22Rv1 (cell line): ENCODE measurements at regions not wholly inside any gene's neighbourhood (a gene's known extent, or its start where the extent isn't known, plus 50 kb on each side); places are given as distances from the start of the nearest gene placed in this dataset.

Experiments used
- H3K27ac ChIP-seq: fragments of 450-650 bp; 2 replicates; pipeline ENCODE4 v1.5.1; 2017
- CTCF ChIP-seq: fragments of 450-650 bp; IDR thresholded peaks from 2 replicates; pipeline ENCODE4 v1.5.1; 2017; ENCODE audit warnings: mild to moderate bottlenecking
- ZFX ChIP-seq: fragments of 450-650 bp; IDR thresholded peaks from 2 replicates; pipeline ENCODE4 v1.6.1; 2017; ENCODE audit warnings: antibody characterized with exemption, borderline replicate concordance

GRCh38 chr2:129732630-129733026 lies 246.8 kb upstream of the RAB6C start:
- TF ChIP-seq CTCF (no peak), ZFX (no peak)
- H3K27ac ChIP-seq, result no peak overlapping the region

GRCh38 chr2:129733041-129733440 lies 246.4 kb upstream of the RAB6C start:
- TF ChIP-seq CTCF, result no peak
- no peak overlapping the region for H3K27ac ChIP-seq

- no peak overlapping the region for H3K27ac ChIP-seq
- TF ChIP-seq ZFX (no peak), CTCF (no peak)
Measured at GRCh38 chr2:129733579-129733978, 245.9 kb upstream of the RAB6C start.

- TF ChIP-seq ZFX, result no peak
- no peak for TF ChIP-seq CTCF
- H3K27ac ChIP-seq, result no peak overlapping the region
Measured at GRCh38 chr2:129734343-129735034, 245.0 kb upstream of the RAB6C start.

GRCh38 chr2:129735576-129735975 lies 243.9 kb upstream of the RAB6C start:
- no peak overlapping the region for H3K27ac ChIP-seq
- TF ChIP-seq ZFX, result no peak
- no peak for TF ChIP-seq CTCF

GRCh38 chr2:129737660-129738527 lies 241.6 kb upstream of the RAB6C start:
- no peak overlapping the region for H3K27ac ChIP-seq
- TF ChIP-seq CTCF, result no peak
- TF ChIP-seq ZFX, result no peak

- TF ChIP-seq CTCF, result no peak
- no peak for TF ChIP-seq ZFX
- no peak overlapping the region for H3K27ac ChIP-seq
Measured at GRCh38 chr2:129738799-129739198, 240.7 kb upstream of the RAB6C start.
